PC-9 (cell line): ENCODE measurements at regions not wholly inside any gene's neighbourhood (a gene's known extent, or its start where the extent isn't known, plus 50 kb on each side); places are given as distances from the start of the nearest gene placed in this dataset.

ENCODE experiments used
- CTCF ChIP-seq: fragments of 200-600 bp; sonication (generic); conservative IDR thresholded peaks from 2 replicates; pipeline ENCODE4 v1.6.1; 2017; ENCODE audit warnings: mixed run types, antibody characterized with exemption, mild to moderate bottlenecking, moderate library complexity
- EZH2 ChIP-seq: fragments of 200-600 bp; sonication (generic); IDR thresholded peaks from 2 replicates; pipeline ENCODE4 v1.8.0; 2017; ENCODE audit warnings: antibody characterized with exemption, low read depth

GRCh38 chr5:72558383-72558782, 51.2 kb upstream of the ZNF366 start:
- TF ChIP-seq CTCF: no peak
- no peak for TF ChIP-seq EZH2
